Activated CD4-positive, alpha-beta T cell treated with anti-CD3 and anti-CD28 coated beads, Interleukin-2, amount 50 U/mL, for 16 hours (primary cell): ENCODE measurements at regions not wholly inside any gene's neighbourhood (a gene's known extent, or its start where the extent isn't known, plus 50 kb on each side); places are given as distances from the start of the nearest gene placed in this dataset.
"Not testable (repeated sequence)": the region's sequence is repeated elsewhere in the genome, so short reads cannot be mapped to it uniquely, and the experiment has no call there.

Experiments used
- DNase-seq: peaks from one replicate; pipeline ENCODE4 v3.0.0-alpha.2; 2020

GRCh38 chr4:64216741-64217140 is 192.5 kb downstream of the TECRL start:
- no peak for DNase-seq

- no peak for DNase-seq
Observed at GRCh38 chr4:64205376-64205775, 203.9 kb downstream of the TECRL start.

- no peak for DNase-seq
Observed at GRCh38 chr4:64200001-64200555, 209.2 kb downstream of the TECRL start.

GRCh38 chr4:64195582-64195981 is 213.7 kb downstream of the TECRL start:
- DNase-seq = no peak

GRCh38 chr4:64192731-64193412 is 216.4 kb downstream of the TECRL start:
- DNase-seq = no peak

GRCh38 chr4:64174247-64174882 is 234.9 kb downstream of the TECRL start:
- DNase-seq = no peak

GRCh38 chr4:64166365-64166764 is 242.9 kb downstream of the TECRL start:
- DNase-seq = no peak

GRCh38 chr4:64158648-64159326 is 250.5 kb downstream of the TECRL start:
- DNase-seq = peak; percentile 66

- DNase-seq = no peak
Observed at GRCh38 chr4:64157397-64157796, 251.9 kb downstream of the TECRL start.

GRCh38 chr4:64156253-64156652 is 253.0 kb downstream of the TECRL start:
- DNase-seq = no peak

- DNase-seq = no peak
Observed at GRCh38 chr4:64146030-64146429, 263.2 kb downstream of the TECRL start.

- no peak for DNase-seq
Observed at GRCh38 chr4:64144994-64145393, 264.3 kb downstream of the TECRL start.

GRCh38 chr4:64130907-64131306 is 278.3 kb downstream of the TECRL start:
- DNase-seq = no peak

GRCh38 chr4:64125354-64125753 is 283.9 kb downstream of the TECRL start:
- DNase-seq = no peak

GRCh38 chr4:64121803-64122202 is 287.4 kb downstream of the TECRL start:
- no peak for DNase-seq

GRCh38 chr4:64105903-64106302 is 303.3 kb downstream of the TECRL start:
- DNase-seq = no peak

- no peak for DNase-seq
Observed at GRCh38 chr4:64095398-64095797, 313.9 kb downstream of the TECRL start.

- DNase-seq = no peak
Observed at GRCh38 chr4:64079316-64079715, 329.9 kb downstream of the TECRL start.

- no peak for DNase-seq
Observed at GRCh38 chr4:64068096-64068495, 341.2 kb downstream of the TECRL start.

GRCh38 chr4:64062991-64063390 is 346.3 kb downstream of the TECRL start:
- DNase-seq = no peak

- not testable (repeated sequence) for DNase-seq
Observed at GRCh38 chr4:64037033-64037432, 372.2 kb downstream of the TECRL start.

GRCh38 chr4:64022560-64022959 is 386.7 kb downstream of the TECRL start:
- DNase-seq = no peak

GRCh38 chr4:64016893-64017292 is 392.4 kb downstream of the TECRL start:
- DNase-seq = no peak

- DNase-seq = no peak
Observed at GRCh38 chr4:64014647-64015046, 394.6 kb downstream of the TECRL start.
